Liver (tissue), 8 donors: ENCODE measurements at regions not wholly inside any gene's neighbourhood (a gene's known extent, or its start where the extent isn't known, plus 50 kb on each side); places are given as distances from the start of the nearest gene placed in this dataset.

Source experiments
- DNase-seq: peaks from one replicate; pipeline ENCODE4 v3.0.0-alpha.2; 2017; ENCODE audit warnings: low spot score
- H3K27ac ChIP-seq, 2 donors: one replicate each; pipeline ENCODE4 v1.7.0; 2013; ENCODE audit warnings: inconsistent platforms in 2 of 2, low read length in 2 of 2, control low read depth in 1 of 2, low read depth in 1 of 2, mild to moderate bottlenecking in 1 of 2
- H3K27me3 ChIP-seq, 4 donors: one replicate each; pipeline versions ENCODE4 v1.6.1 to v1.7.0; 2013; ENCODE audit warnings: low read length in 3 of 4, inconsistent platforms in 1 of 4, mild to moderate bottlenecking in 1 of 4, moderate library complexity in 1 of 4; ENCODE audit not compliant: control insufficient read depth in 4 of 4, insufficient read depth in 4 of 4
- H3K36me3 ChIP-seq, 4 donors: one replicate each; pipeline versions ENCODE4 v1.6.1 to v1.7.0; 2013; ENCODE audit warnings: low read length in 3 of 4, mild to moderate bottlenecking in 3 of 4, low read depth in 1 of 4, moderate library complexity in 1 of 4; ENCODE audit not compliant: control insufficient read depth in 4 of 4, insufficient read depth in 3 of 4
- H3K4me1 ChIP-seq, 4 donors: one replicate each; pipeline versions ENCODE4 v1.6.1 to v1.7.0; 2013; ENCODE audit warnings: low read length in 3 of 4, mild to moderate bottlenecking in 3 of 4, moderate library complexity in 1 of 4; ENCODE audit not compliant: control insufficient read depth in 4 of 4, insufficient read depth in 4 of 4
- H3K4me3 ChIP-seq, 3 donors: one replicate each; pipeline versions ENCODE4 v1.6.1 to v1.7.0; 2013; ENCODE audit warnings: low read length in 3 of 3, control low read depth in 1 of 3, low read depth in 1 of 3, mild to moderate bottlenecking in 1 of 3
- H3K9ac ChIP-seq, 2 donors: one replicate each; pipeline ENCODE4 v1.7.0; 2013; ENCODE audit warnings: low read length in 2 of 2, mild to moderate bottlenecking in 2 of 2, moderate library complexity in 2 of 2, control low read depth in 1 of 2, low read depth in 1 of 2
- H3K9me3 ChIP-seq, 4 donors: one replicate each; pipeline versions ENCODE4 v1.6.1 to v1.7.0; 2013; ENCODE audit warnings: low read length in 3 of 4; ENCODE audit not compliant: control insufficient read depth in 4 of 4
- ATF3 ChIP-seq: IDR thresholded peaks from 2 replicates; pipeline ENCODE4 v1.6.1; 2016; ENCODE audit warnings: antibody characterized with exemption
- CTCF ChIP-seq: fragments of 150-350 bp; IDR thresholded peaks from 2 replicates; pipeline ENCODE4 v1.5.1; 2017; ENCODE audit warnings: improper control_type of control experiment, low read depth, low read length; ENCODE audit not compliant: missing input control
- EGR1 ChIP-seq, 2 donors: IDR thresholded peaks; 2 replicates each; pipeline ENCODE4 v1.6.1; 2016 to 2018; ENCODE audit warnings: antibody characterized with exemption in 2 of 2, low read depth in 2 of 2
- FOXA1 ChIP-seq: IDR thresholded peaks from 2 replicates; pipeline ENCODE4 v1.6.1; 2016; ENCODE audit warnings: antibody characterized with exemption
- FOXA2 ChIP-seq: IDR thresholded peaks from 2 replicates; pipeline ENCODE4 v1.6.1; 2016; ENCODE audit warnings: antibody characterized with exemption
- GABPA ChIP-seq, 2 donors: IDR thresholded peaks in 1 of 2; conservative IDR thresholded peaks in 1 of 2; 2 replicates each; pipeline ENCODE4 v1.6.1; 2016; ENCODE audit warnings: antibody characterized with exemption in 2 of 2, mild to moderate bottlenecking in 1 of 2, moderate library complexity in 1 of 2
- HNF4G ChIP-seq: IDR thresholded peaks from 2 replicates; pipeline ENCODE4 v1.6.1; 2016; ENCODE audit warnings: antibody characterized with exemption
- JUND ChIP-seq, 2 donors: IDR thresholded peaks; 2 replicates each; pipeline ENCODE4 v1.6.1; 2016; ENCODE audit warnings: antibody characterized with exemption in 2 of 2
- MAX ChIP-seq: IDR thresholded peaks from 2 replicates; pipeline ENCODE4 v1.6.1; 2016; ENCODE audit warnings: antibody characterized with exemption
- NR2F2 ChIP-seq: IDR thresholded peaks from 2 replicates; pipeline ENCODE4 v1.6.1; 2016; ENCODE audit warnings: antibody characterized with exemption
- RAD21 ChIP-seq, 2 donors: IDR thresholded peaks; 2 replicates each; pipeline ENCODE4 v1.6.1; 2016; ENCODE audit warnings: antibody characterized with exemption in 2 of 2, mild to moderate bottlenecking in 2 of 2
- REST ChIP-seq: IDR thresholded peaks from 2 replicates; pipeline ENCODE4 v1.6.1; 2016; ENCODE audit warnings: antibody characterized with exemption, mild to moderate bottlenecking
- SP1 ChIP-seq: IDR thresholded peaks from 2 replicates; pipeline ENCODE4 v1.6.1; 2018; ENCODE audit warnings: antibody characterized with exemption, mild to moderate bottlenecking
- TAF1 ChIP-seq: conservative IDR thresholded peaks from 2 replicates; pipeline ENCODE4 v1.6.1; 2016; ENCODE audit warnings: antibody characterized with exemption, mild to moderate bottlenecking
- YY1 ChIP-seq: IDR thresholded peaks from 2 replicates; pipeline ENCODE4 v1.6.1; 2016; ENCODE audit warnings: antibody characterized with exemption, mild to moderate bottlenecking
- ZBTB33 ChIP-seq: IDR thresholded peaks from 2 replicates; pipeline ENCODE4 v1.6.1; 2016; ENCODE audit warnings: antibody characterized with exemption
- WGBS: extraction: QIAGEN DNeasy Blood & Tissue Kit; methylation state at CpG from one replicate; pipeline ENCODE4 v1.1.7; 2013; 5-methylcytosine and 5-hydroxymethylcytosine counted together
- donor health status: healthy.
- donor health status: healthy.
- donor health status: healthy.
- donor health status: healthy.
- donor health status: healthy.

GRCh38 chr11:18878211-18878610 is 61.0 kb downstream of the MRGPRX1 start:
- 56% methylated on average over 5 of the region's 5 CpGs for WGBS
- H3K9ac ChIP-seq = no peak overlapping the region

GRCh38 chr11:18865951-18866350 is 73.3 kb downstream of the MRGPRX1 start:
- Histone ChIP-seq H3K27ac (no peak overlapping the region), H3K9me3 (peaks cover 0 to 6% (median 0%) of the 10 kb centered on the region in 4 donors), H3K36me3 (no peaks in the 10 kb centered on the region), H3K27me3 (peaks cover 0 to 3% (median under 1%) of the 10 kb centered on the region in 4 donors), H3K9ac (no peak overlapping the region), H3K4me1 (no peaks in the 10 kb centered on the region), H3K4me3 (no peak overlapping the region)
- 80% methylated on average over 2 of the region's 2 CpGs for WGBS
- no peak for DNase-seq
- no peak for TF ChIP-seq TAF1
- no peak for TF ChIP-seq YY1
- TF ChIP-seq CTCF = no peak
- no peak for TF ChIP-seq RAD21 (IDR thresholded peaks at IDR 0.05)
- no peak for TF ChIP-seq JUND (IDR thresholded peaks at IDR 0.05)
- TF ChIP-seq HNF4G = no peak
- no peak for TF ChIP-seq ZBTB33
- TF ChIP-seq NR2F2 = no peak
- no peak for TF ChIP-seq GABPA (IDR thresholded peaks at IDR 0.05 in 1 of 2, conservative IDR thresholded peaks at IDR 0.05 in 1 of 2)
- TF ChIP-seq ATF3 = no peak
- TF ChIP-seq MAX = no peak
- TF ChIP-seq FOXA2 = no peak
- TF ChIP-seq FOXA1 = no peak
- no peak for TF ChIP-seq REST
- TF ChIP-seq EGR1 (IDR thresholded peaks at IDR 0.05; ENCODE audit: low read depth in 2 of 2) = no peak

More at GRCh38 chr11:18878211-18878610, 61.0 kb downstream of the MRGPRX1 start:
- H3K9me3 ChIP-seq = no peaks in the 10 kb centered on the region
- no peaks in the 10 kb centered on the region for H3K4me1 ChIP-seq
- H3K27ac ChIP-seq = no peak overlapping the region
- DNase-seq = no peak
- no peaks in the 10 kb centered on the region for H3K36me3 ChIP-seq
- no peaks in the 10 kb centered on the region for H3K27me3 ChIP-seq
- no peak overlapping the region for H3K4me3 ChIP-seq
- no peak for TF ChIP-seq TAF1
- TF ChIP-seq GABPA (IDR thresholded peaks at IDR 0.05 in 1 of 2, conservative IDR thresholded peaks at IDR 0.05 in 1 of 2) = no peak
- no peak for TF ChIP-seq RAD21 (IDR thresholded peaks at IDR 0.05)
- no peak for TF ChIP-seq SP1
- no peak for TF ChIP-seq EGR1 (IDR thresholded peaks at IDR 0.05; ENCODE audit: low read depth in 2 of 2)
- TF ChIP-seq HNF4G = no peak
- no peak for TF ChIP-seq ZBTB33
